Keratinocyte (primary cell): ENCODE measurements at regions not wholly inside any gene's neighbourhood (a gene's known extent, or its start where the extent isn't known, plus 50 kb on each side); places are given as distances from the start of the nearest gene placed in this dataset.

ENCODE experiments used
- DNase-seq: peaks from one replicate; pipeline ENCODE4 v3.0.0-alpha.2; 2011; ENCODE audit warnings: low read depth, missing footprints, low spot score
- FAIRE-seq: peaks from 2 replicates; lab custom pipeline; 2011; peaks lifted over from hg19 to GRCh38; lab: Jason Lieb, UNC
- H2AFZ ChIP-seq: 2 replicates; pipeline ENCODE4 v1.6.0; 2012; ENCODE audit warnings: low read length, control low read depth, inconsistent platforms; ENCODE audit not compliant: control insufficient read depth
- H3K27ac ChIP-seq: 2 replicates; pipeline ENCODE4 v1.5.1; 2011; ENCODE audit warnings: low read length; ENCODE audit not compliant: control insufficient read depth, insufficient read depth
- H3K27me3 ChIP-seq: 3 replicates; pipeline ENCODE4 v1.6.0; 2011; ENCODE audit warnings: low read length; ENCODE audit not compliant: control insufficient read depth, insufficient read depth; ENCODE audit errors: extremely low read depth
- H3K36me3 ChIP-seq, 2 experiments: 2 replicates in 1 of 2; 3 replicates in 1 of 2; pipeline ENCODE4 v1.5.1; 2011; ENCODE audit warnings: low read length in 2 of 2, mild to moderate bottlenecking in 1 of 2; ENCODE audit not compliant: control insufficient read depth in 2 of 2, insufficient read depth in 2 of 2; ENCODE audit errors: extremely low read depth in 1 of 2
- H3K4me1 ChIP-seq: 3 replicates; pipeline ENCODE4 v1.5.1; 2011; ENCODE audit warnings: low read length; ENCODE audit not compliant: control insufficient read depth, insufficient read depth; ENCODE audit errors: extremely low read depth
- H3K4me2 ChIP-seq: 3 replicates; pipeline ENCODE4 v1.6.0; 2011; ENCODE audit warnings: low read depth, low read length; ENCODE audit not compliant: control insufficient read depth, insufficient read depth; ENCODE audit errors: extremely low read depth
- H3K4me3 ChIP-seq, 3 experiments: fragments of 200-600 bp in 1 of 3; sonication (generic) in 1 of 3; 2 replicates in 2 of 3; 3 replicates in 1 of 3; pipeline ENCODE4 v1.5.1; 2011 to 2016; ENCODE audit warnings: low read length in 3 of 3, mild to moderate bottlenecking in 3 of 3, control low read depth in 2 of 3, inconsistent platforms in 1 of 3, low read depth in 1 of 3, mixed read lengths in 1 of 3, mixed run types in 1 of 3, moderate library complexity in 1 of 3; ENCODE audit not compliant: control insufficient read depth in 2 of 3, insufficient read depth in 2 of 3; ENCODE audit errors: extremely low read depth in 1 of 3
- H3K79me2 ChIP-seq: 2 replicates; pipeline ENCODE4 v1.6.0; 2012; ENCODE audit warnings: low read length; ENCODE audit not compliant: control insufficient read depth, insufficient read depth
- H3K9ac ChIP-seq: 3 replicates; pipeline ENCODE4 v1.6.0; 2011; ENCODE audit warnings: low read length; ENCODE audit not compliant: control insufficient read depth, insufficient read depth; ENCODE audit errors: extremely low read depth
- H3K9me1 ChIP-seq: 3 replicates; pipeline ENCODE4 v1.6.0; 2011; ENCODE audit warnings: low read length; ENCODE audit not compliant: control insufficient read depth, insufficient read depth; ENCODE audit errors: extremely low read depth
- H3K9me3 ChIP-seq: 2 replicates; pipeline ENCODE4 v1.5.1; 2012; ENCODE audit warnings: low read depth, low read length; ENCODE audit not compliant: control insufficient read depth
- H4K20me1 ChIP-seq: 3 replicates; pipeline ENCODE4 v1.6.0; 2011; ENCODE audit warnings: low read length; ENCODE audit not compliant: control insufficient read depth, insufficient read depth; ENCODE audit errors: extremely low read depth
- EZH2 ChIP-seq: IDR thresholded peaks from one replicate; pipeline ENCODE4 v1.6.1; 2012; ENCODE audit warnings: inconsistent platforms, mild to moderate bottlenecking, low read length, moderate library complexity
- dilution Hi-C: fragments of 300-500 bp; cut with MboI; formaldehyde crosslinking; loops from one replicate; pipeline ENCODE4 v1.7.0; 2020; ENCODE audit warnings: low sequenced_read_pairs; ENCODE audit not compliant: extremely low pct_ligation_motif_present
- TF ChIP-seq, protein P1 (sequence below), 3 experiments: IDR thresholded peaks in 1 of 3; conservative IDR thresholded peaks in 1 of 3; optimal IDR thresholded peaks in 1 of 3; 2 replicates in 2 of 3; 3 replicates in 1 of 3; pipeline versions ENCODE3 to v1.5.1; 2011; ENCODE audit warnings: low read length in 3 of 3, mild to moderate bottlenecking in 3 of 3, moderate library complexity in 2 of 3, control low read depth in 1 of 3, inconsistent platforms in 1 of 3; ENCODE audit not compliant: insufficient read depth in 2 of 3; ENCODE audit errors: extremely low read depth in 1 of 3

DNA sequence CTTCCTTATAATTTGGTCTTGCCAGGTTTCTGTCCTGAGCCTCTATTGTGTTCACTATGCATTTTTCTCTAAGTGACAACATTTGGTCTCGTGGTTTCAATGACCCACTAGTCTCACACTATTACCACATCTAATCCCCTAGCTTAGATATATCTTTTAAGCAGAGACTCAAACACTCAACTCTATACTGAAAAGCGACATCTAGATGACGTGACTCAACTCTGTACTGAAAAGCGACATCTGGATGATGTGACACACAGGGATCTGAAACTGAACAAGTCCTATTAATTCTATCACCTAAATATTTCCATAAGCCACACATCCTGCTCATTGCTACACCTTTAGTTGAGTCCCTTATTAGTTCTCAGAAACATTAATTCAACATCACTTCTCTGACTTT is 141.7 kb upstream of the MBNL1 start:
- H3K27me3 ChIP-seq: no peaks in the 10 kb centered on the region
- no peak overlapping the region for H2AFZ ChIP-seq
- DNase-seq: no peak
- no peak overlapping the region for H3K9ac ChIP-seq
- TF ChIP-seq EZH2: no peak
- TF ChIP-seq, protein P1, sequence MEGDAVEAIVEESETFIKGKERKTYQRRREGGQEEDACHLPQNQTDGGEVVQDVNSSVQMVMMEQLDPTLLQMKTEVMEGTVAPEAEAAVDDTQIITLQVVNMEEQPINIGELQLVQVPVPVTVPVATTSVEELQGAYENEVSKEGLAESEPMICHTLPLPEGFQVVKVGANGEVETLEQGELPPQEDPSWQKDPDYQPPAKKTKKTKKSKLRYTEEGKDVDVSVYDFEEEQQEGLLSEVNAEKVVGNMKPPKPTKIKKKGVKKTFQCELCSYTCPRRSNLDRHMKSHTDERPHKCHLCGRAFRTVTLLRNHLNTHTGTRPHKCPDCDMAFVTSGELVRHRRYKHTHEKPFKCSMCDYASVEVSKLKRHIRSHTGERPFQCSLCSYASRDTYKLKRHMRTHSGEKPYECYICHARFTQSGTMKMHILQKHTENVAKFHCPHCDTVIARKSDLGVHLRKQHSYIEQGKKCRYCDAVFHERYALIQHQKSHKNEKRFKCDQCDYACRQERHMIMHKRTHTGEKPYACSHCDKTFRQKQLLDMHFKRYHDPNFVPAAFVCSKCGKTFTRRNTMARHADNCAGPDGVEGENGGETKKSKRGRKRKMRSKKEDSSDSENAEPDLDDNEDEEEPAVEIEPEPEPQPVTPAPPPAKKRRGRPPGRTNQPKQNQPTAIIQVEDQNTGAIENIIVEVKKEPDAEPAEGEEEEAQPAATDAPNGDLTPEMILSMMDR (optimal IDR thresholded peaks at IDR 0.05 in 1 of 3, IDR thresholded peaks at IDR 0.05 in 1 of 3, conservative IDR thresholded peaks at IDR 0.05 in 1 of 3; ENCODE audit: extremely low read depth in 1 of 3, insufficient read depth in 2 of 3, low read length in 3 of 3): no peak
- H3K27ac ChIP-seq: no peak overlapping the region
- H4K20me1 ChIP-seq: no peaks in the 10 kb centered on the region
- H3K79me2 ChIP-seq: no peaks in the 10 kb centered on the region
- no peaks in the 10 kb centered on the region for H3K36me3 ChIP-seq
- H3K4me2 ChIP-seq: no peak overlapping the region
- no peaks in the 10 kb centered on the region for H3K9me1 ChIP-seq
- dilution Hi-C loops: no loop called here
- H3K4me3 ChIP-seq: no peak overlapping the region
- no peaks in the 10 kb centered on the region for H3K9me3 ChIP-seq
- no peak for FAIRE-seq
- H3K4me1 ChIP-seq: peaks cover 13% of the 10 kb centered on the region

DNA sequence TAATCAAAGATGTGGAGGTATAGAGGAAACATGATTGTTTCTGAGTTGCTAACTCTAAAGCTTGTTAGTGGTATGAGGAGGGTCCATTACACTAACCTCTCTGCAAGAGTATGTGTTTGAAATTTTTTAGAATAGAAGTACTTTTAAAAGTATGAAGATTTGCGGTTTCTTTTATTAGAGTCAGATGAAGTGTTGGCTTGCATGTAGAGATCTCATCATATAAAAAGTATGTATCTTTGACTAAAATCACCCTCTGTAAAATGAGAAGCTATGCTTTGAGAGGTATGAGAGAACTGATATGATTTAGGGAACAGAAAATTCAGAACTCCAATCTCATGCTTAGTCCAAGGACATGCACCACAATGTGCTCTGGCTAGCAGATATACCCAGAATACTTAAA is 140.4 kb upstream of the MBNL1 start:
- H3K36me3 ChIP-seq: no peaks in the 10 kb centered on the region
- TF ChIP-seq EZH2: no peak
- TF ChIP-seq, protein P1 (optimal IDR thresholded peaks at IDR 0.05 in 1 of 3, IDR thresholded peaks at IDR 0.05 in 1 of 3, conservative IDR thresholded peaks at IDR 0.05 in 1 of 3; ENCODE audit: extremely low read depth in 1 of 3, insufficient read depth in 2 of 3, low read length in 3 of 3): no peak
- H3K4me1 ChIP-seq: no peaks in the 10 kb centered on the region
- H3K9me1 ChIP-seq: no peaks in the 10 kb centered on the region
- no peaks in the 10 kb centered on the region for H3K27me3 ChIP-seq
- no peaks in the 10 kb centered on the region for H4K20me1 ChIP-seq
- no peak overlapping the region for H3K4me2 ChIP-seq
- H3K4me3 ChIP-seq: no peak overlapping the region
- no peak for DNase-seq
- H3K79me2 ChIP-seq: no peaks in the 10 kb centered on the region
- H3K27ac ChIP-seq: no peak overlapping the region
- no peak overlapping the region for H3K9ac ChIP-seq
- H2AFZ ChIP-seq: no peak overlapping the region
- no peaks in the 10 kb centered on the region for H3K9me3 ChIP-seq
- no peak for FAIRE-seq
- dilution Hi-C loops: no loop called here
